ENCODE measurements at regions not wholly inside any gene's neighbourhood (a gene's known extent, or its start where the extent isn't known, plus 50 kb on each side); places are given as distances from the start of the nearest gene placed in this dataset.

- TF ChIP-seq POLR2A (IDR thresholded peaks at IDR 0.05; ENCODE audit: insufficient read depth in 1 of 2, low read depth in 2 of 2, low read length in 2 of 2): no peak
- no peak for TF ChIP-seq POLR2AphosphoS5 (IDR thresholded peaks at IDR 0.05; ENCODE audit: low read depth, low read length)
- TF ChIP-seq, protein P1, sequence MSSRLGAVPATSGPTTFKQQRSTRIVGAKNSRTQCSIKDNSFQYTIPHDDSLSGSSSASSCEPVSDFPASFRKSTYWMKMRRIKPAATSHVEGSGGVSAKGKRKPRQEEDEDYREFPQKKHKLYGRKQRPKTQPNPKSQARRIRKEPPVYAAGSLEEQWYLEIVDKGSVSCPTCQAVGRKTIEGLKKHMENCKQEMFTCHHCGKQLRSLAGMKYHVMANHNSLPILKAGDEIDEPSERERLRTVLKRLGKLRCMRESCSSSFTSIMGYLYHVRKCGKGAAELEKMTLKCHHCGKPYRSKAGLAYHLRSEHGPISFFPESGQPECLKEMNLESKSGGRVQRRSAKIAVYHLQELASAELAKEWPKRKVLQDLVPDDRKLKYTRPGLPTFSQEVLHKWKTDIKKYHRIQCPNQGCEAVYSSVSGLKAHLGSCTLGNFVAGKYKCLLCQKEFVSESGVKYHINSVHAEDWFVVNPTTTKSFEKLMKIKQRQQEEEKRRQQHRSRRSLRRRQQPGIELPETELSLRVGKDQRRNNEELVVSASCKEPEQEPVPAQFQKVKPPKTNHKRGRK (CRISPR knock-in tag; IDR thresholded peaks at IDR 0.05): no peak
- no peak for TF ChIP-seq ZNF12 (CRISPR knock-in tag; IDR thresholded peaks at IDR 0.05)
- no peak for TF ChIP-seq CENPX (CRISPR knock-in tag; IDR thresholded peaks at IDR 0.05)
- no peak for TF ChIP-seq DR1 (CRISPR knock-in tag; IDR thresholded peaks at IDR 0.05)
- no peak for TF ChIP-seq EZH2 (conservative IDR thresholded peaks at IDR 0.05; ENCODE audit: low read depth, low read length)
- TF ChIP-seq ASH2L (IDR thresholded peaks at IDR 0.05; ENCODE audit: insufficient read length, low read depth, low read length): no peak
- no peak for TF ChIP-seq ZSCAN12 (CRISPR knock-in tag; IDR thresholded peaks at IDR 0.05)
- no peak for TF ChIP-seq U2AF1 (optimal IDR thresholded peaks at IDR 0.05; ENCODE audit: low read depth, low read length)
Measured at GRCh38 chr11:79503028-79503427, 62.2 kb upstream of the TENM4 start.
